A673 (cell line): ENCODE measurements at regions not wholly inside any gene's neighbourhood (a gene's known extent, or its start where the extent isn't known, plus 50 kb on each side); places are given as distances from the start of the nearest gene placed in this dataset.

Source experiments
- BruUV-seq: library from RNA; stranded (reverse); fragments of 400-500 nt; replicated peaks from 2 replicates; lab custom pipeline; 2021; lab: Mats Ljungman, UMichigan
- CTCF ChIA-PET: fragments of 300-600 bp; sonication (Branson Sonifier 250); formaldehyde crosslinking; loops from one replicate; lab custom pipeline; 2022; ENCODE audit warnings: antibody characterized with exemption; lab: Charles Lee
- POLR2A ChIA-PET: fragments of 300-600 bp; sonication (Branson Sonifier 250); formaldehyde crosslinking; loops from one replicate; lab custom pipeline; 2022; ENCODE audit warnings: antibody characterized with exemption; ENCODE audit not compliant: low non-redundant PET; lab: Charles Lee
- DNase-seq: peaks from one replicate; pipeline ENCODE4 v3.0.0-alpha.2; 2015; ENCODE audit warnings: low spot score
- H3K27ac ChIP-seq: fragments of 200-600 bp; sonication (generic); 2 replicates; pipeline ENCODE4 v1.5.1; 2016; ENCODE audit warnings: mixed run types, low read depth, mild to moderate bottlenecking, mixed read lengths, antibody characterized with exemption, low read length; ENCODE audit not compliant: poor library complexity, severe bottlenecking
- H3K27me3 ChIP-seq: fragments of 200-600 bp; sonication (generic); replicated peaks from 2 replicates; pipeline ENCODE4 v1.6.1; 2017; ENCODE audit warnings: mixed run types, low read depth, mild to moderate bottlenecking, mixed read lengths, antibody characterized with exemption, low read length; ENCODE audit not compliant: insufficient read depth, poor library complexity
- H3K36me3 ChIP-seq: fragments of 200-600 bp; sonication (generic); 2 replicates; pipeline ENCODE4 v1.6.1; 2016; ENCODE audit warnings: mixed run types, mild to moderate bottlenecking, mixed read lengths, antibody characterized with exemption, low read length; ENCODE audit not compliant: insufficient read depth, poor library complexity, severe bottlenecking
- H3K4me1 ChIP-seq: fragments of 200-600 bp; sonication (generic); 2 replicates; pipeline ENCODE4 v1.6.1; 2017; ENCODE audit warnings: mixed run types, mild to moderate bottlenecking, mixed read lengths, antibody characterized with exemption, low read length; ENCODE audit not compliant: insufficient read depth, poor library complexity, severe bottlenecking
- H3K4me3 ChIP-seq: fragments of 200-600 bp; sonication (generic); 2 replicates; pipeline ENCODE4 v1.5.1; 2016; ENCODE audit warnings: low read depth, mixed run types, mild to moderate bottlenecking, mixed read lengths, low read length; ENCODE audit not compliant: poor library complexity, severe bottlenecking
- H3K9me3 ChIP-seq: fragments of 200-600 bp; sonication (generic); 2 replicates; pipeline ENCODE4 v1.6.1; 2016; ENCODE audit warnings: mixed run types, low read depth, mild to moderate bottlenecking, mixed read lengths, antibody characterized with exemption, low read length; ENCODE audit not compliant: poor library complexity, severe bottlenecking
- EZH2 ChIP-seq: fragments of 200-600 bp; sonication (generic); IDR thresholded peaks from 2 replicates; pipeline ENCODE4 v1.6.1; 2017; ENCODE audit warnings: borderline replicate concordance, low read depth, mild to moderate bottlenecking, mixed read lengths, antibody characterized with exemption, low read length; ENCODE audit not compliant: poor library complexity, severe bottlenecking
- intact Hi-C: fragments of 100-400 bp; cut with micrococcal nuclease; formaldehyde crosslinking; loops from one replicate; pipeline ENCODE4 v1.10.0; 2022; ENCODE audit not compliant: unreplicated experiment
- TF ChIP-seq, protein P1 (sequence below): fragments of 300-800, 200-600 bp; sonication (generic); conservative IDR thresholded peaks from 2 replicates; pipeline ENCODE4 v1.5.1; 2017; ENCODE audit warnings: low read depth, mild to moderate bottlenecking, antibody characterized with exemption, low read length, moderate library complexity, mixed read lengths

DNA sequence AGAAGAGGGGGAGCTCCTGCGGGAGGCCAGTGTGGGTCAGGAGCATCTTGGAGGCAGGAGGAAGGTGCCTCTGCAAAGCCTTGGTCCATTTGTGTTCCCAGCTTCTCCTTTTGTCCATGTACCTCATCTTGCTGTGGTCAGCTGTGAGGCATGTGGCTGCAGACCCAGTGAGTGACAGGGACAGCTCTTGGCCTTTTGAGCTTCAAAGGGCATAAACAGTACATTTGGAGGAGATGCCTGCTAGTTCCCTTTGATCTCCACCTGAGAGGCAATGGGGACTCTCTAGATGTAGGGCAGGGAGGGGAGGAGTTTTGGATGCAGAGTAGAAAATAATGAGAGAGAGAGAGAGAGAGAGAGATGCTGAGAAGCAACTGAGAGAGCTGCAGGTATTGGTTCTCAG, 270.0 kb downstream of the TLE3 start:
- DNase-seq = no peak
- ChIA-PET CTCF (no interaction called here), POLR2A (no interaction called here)
- H3K27me3 ChIP-seq = peaks cover 4% of the 10 kb centered on the region
- intact Hi-C loops = loop anchor here (10.0 kb wide), 1 partner anchor 267 kb away; the partner anchor contains the start of gene TLE3
- H3K27ac ChIP-seq = no peak overlapping the region
- H3K4me1 ChIP-seq = peaks cover 20% of the 10 kb centered on the region
- no TSS peak for BruUV-seq
- TF ChIP-seq EZH2 = no peak
- TF ChIP-seq, protein P1, sequence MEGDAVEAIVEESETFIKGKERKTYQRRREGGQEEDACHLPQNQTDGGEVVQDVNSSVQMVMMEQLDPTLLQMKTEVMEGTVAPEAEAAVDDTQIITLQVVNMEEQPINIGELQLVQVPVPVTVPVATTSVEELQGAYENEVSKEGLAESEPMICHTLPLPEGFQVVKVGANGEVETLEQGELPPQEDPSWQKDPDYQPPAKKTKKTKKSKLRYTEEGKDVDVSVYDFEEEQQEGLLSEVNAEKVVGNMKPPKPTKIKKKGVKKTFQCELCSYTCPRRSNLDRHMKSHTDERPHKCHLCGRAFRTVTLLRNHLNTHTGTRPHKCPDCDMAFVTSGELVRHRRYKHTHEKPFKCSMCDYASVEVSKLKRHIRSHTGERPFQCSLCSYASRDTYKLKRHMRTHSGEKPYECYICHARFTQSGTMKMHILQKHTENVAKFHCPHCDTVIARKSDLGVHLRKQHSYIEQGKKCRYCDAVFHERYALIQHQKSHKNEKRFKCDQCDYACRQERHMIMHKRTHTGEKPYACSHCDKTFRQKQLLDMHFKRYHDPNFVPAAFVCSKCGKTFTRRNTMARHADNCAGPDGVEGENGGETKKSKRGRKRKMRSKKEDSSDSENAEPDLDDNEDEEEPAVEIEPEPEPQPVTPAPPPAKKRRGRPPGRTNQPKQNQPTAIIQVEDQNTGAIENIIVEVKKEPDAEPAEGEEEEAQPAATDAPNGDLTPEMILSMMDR = no peak
- no peaks in the 10 kb centered on the region for H3K9me3 ChIP-seq
- no peak overlapping the region for H3K4me3 ChIP-seq
- H3K36me3 ChIP-seq = no peaks in the 10 kb centered on the region

DNA sequence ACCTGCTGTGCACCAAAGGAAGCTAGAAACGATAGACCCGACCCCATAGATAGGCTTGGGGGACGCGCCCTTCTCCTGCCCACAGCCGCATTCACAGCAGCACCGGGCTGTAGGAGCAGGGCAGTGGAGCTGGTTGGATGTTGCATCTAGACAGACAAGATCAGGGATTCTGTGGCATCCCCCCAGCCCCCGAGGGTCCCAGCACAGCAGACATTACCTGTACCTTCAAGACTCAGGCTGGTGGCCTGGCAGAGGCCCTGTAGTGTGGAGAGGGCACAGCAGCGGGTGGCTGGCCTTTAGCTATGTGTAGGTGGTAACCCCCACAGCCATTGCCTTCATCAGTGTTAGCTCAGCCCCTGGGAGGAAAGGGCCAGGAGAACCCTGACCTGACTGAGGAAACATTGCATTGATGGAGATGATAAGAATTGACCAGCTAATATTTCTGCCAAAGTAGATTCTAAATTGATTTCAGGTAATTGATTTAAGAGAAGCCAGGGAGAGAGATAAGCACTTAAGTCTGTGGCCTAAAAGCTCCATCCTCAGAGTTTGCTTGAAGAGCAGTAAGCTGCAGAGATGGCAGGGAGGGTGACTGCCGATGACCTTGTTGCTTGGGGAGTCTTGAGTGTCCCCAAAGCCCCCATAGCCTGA, 269.4 kb downstream of the TLE3 start:
- ChIA-PET CTCF (no interaction called here), POLR2A (no interaction called here)
- no peak for DNase-seq

DNA sequence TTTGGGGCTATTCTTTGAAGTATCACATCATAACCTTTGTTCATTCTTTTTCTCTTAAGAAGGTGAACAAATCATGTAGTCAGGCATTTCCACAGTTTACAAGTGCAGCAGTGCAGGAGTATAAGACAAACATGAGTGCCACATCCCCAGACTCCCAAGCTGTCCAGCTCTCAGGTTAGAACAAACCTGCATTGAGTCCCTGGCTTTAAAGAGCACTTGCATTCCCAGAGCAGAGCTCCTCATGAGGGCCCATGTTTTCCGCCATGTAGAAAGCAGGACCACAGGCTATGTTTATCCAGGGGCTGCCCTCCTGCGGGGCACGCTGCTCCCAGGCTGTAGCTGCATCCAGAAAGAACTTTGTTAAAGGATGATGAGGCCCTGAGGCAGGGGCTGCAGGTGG, 267.7 kb downstream of the TLE3 start:
- Histone ChIP-seq H3K36me3 (no peaks in the 10 kb centered on the region), H3K4me1 (peaks cover 26% of the 10 kb centered on the region), H3K27me3 (peaks cover 2% of the 10 kb centered on the region), H3K27ac (no peak overlapping the region), H3K4me3 (no peak overlapping the region), H3K9me3 (no peaks in the 10 kb centered on the region)
- no TSS peak for BruUV-seq
- ChIA-PET POLR2A (no interaction called here), CTCF (no interaction called here)
- no peak for TF ChIP-seq EZH2
- TF ChIP-seq, protein P1 = no peak
- intact Hi-C loops = loop anchor here (10.0 kb wide), 1 partner anchor 265 kb away; the partner anchor contains the start of gene TLE3
- DNase-seq = no peak

More for the DNA sequence above, 269.4 kb downstream of the TLE3 start:
- Histone ChIP-seq H3K36me3 (no peaks in the 10 kb centered on the region), H3K4me1 (peaks cover 20% of the 10 kb centered on the region), H3K27me3 (peaks cover 4% of the 10 kb centered on the region), H3K27ac (no peak overlapping the region), H3K4me3 (no peak overlapping the region), H3K9me3 (no peaks in the 10 kb centered on the region)
- TF ChIP-seq EZH2 = no peak
- TF ChIP-seq, protein P1 = no peak
- no TSS peak for BruUV-seq
- intact Hi-C loops = loop anchor here (10.0 kb wide), 1 partner anchor 266 kb away; the partner anchor contains the start of gene TLE3
